Anterior cingulate cortex (tissue), 58 donors: ENCODE measurements at regions not wholly inside any gene's neighbourhood (a gene's known extent, or its start where the extent isn't known, plus 50 kb on each side); places are given as distances from the start of the nearest gene placed in this dataset.

ENCODE experiments used
- DNase-seq, 58 donors: peaks; one replicate each; lab custom pipeline; 2025; lab: John Stamatoyannopoulos, UW

DNA sequence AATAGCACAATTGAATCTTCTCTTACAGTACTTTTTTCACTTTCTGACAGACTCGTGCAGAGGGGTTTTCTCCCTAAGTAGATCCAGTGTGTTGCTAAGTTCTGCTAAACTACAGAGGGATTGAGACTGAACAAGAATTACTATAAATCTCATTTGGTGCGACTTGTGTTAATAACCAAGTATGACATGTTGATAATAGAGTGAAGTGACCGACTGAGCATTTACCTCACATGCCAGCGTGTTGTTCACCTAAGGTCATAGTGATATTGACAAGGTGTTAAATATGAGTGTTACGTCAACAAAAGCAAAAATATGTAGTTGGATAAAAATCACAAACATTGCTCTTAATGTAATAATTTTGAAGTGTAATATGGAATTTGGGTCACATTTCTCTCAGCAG lies 97.8 kb upstream of the PDE3A start:
- no peak for DNase-seq

DNA sequence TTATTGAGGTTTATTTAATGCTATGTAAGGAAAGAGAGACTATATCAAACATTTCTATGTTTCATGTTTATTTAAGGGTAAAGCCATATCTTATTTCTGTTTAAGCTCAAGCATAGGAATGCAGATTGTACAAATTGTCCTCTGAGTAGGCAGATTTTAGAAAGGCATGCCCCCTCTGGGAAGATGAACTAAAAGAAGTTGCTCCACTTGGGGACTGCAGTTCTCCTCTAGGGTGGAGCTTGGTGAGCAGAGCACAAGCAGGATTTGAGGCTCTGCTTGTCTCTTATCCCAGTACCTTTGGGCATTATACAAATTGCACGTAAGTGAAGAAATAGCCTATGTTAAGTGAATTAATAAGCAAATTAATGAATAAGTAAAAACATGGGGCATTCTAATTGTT lies 96.2 kb upstream of the PDE3A start:
- DNase-seq, result no peak

- DNase-seq, result no peak
Observed at GRCh38 chr12:20272801-20273200, 95.5 kb upstream of the PDE3A start.

DNA sequence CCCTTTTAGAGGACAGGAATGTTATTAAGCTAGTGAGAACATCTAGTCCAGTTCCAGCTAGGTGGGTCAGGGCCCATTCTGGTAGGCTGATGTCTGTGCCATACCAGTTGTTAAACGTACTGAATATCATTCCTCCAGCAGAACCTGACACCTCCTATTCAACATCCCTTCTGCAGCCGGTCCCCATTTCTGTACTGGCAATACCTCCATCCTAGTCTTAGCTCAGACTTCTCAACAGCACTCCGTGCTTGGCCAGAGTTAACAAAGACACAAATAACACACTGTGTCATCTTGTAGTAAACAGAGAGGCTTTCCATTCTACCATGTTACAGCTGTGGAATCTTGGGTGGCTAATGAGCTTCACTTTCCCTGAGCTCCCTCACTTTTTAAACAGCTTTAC lies 94.3 kb upstream of the PDE3A start:
- no peak for DNase-seq

DNA sequence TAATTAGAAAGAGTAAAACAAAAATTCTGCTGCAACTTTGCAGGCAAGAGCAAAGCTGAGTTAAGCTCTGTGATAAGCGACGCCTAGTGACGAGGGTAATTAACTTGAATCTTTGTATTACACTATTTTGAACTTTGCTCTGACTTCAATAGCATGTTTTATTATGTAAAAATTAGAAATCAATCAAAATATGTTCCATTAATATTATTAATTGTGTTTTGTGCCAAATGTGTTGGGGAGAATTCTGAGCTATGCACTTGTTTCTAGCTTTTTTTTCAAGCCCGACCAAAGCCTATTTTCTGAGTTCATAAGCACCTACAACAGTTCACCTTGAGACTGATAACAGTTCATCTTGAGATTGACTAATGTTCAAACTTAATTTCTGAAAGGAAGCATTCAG lies 90.1 kb upstream of the PDE3A start:
- no peak for DNase-seq

DNA sequence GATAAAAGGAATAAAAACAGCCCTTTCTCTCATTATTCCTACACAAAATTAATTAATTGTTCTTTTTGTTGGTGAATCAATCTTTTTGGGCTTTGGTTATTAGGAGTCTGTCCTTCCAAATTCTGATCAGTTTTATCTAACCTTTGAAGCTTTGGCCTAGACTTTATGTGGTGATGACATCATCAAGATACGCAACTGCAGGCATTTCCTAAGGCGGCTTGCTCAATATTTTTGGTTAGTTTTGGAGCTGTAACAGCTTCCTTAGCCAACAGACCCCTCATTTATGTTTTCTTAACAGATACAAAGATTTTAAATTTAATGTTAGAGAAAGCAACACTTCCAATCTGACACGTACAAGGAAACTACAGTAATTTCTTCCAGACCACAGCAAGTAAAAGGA lies 87.8 kb upstream of the PDE3A start:
- DNase-seq, result no peak

- DNase-seq, result no peak
Observed at GRCh38 chr12:20282401-20282800, 85.9 kb upstream of the PDE3A start.

GRCh38 chr12:20283482-20283881 lies 84.9 kb upstream of the PDE3A start:
- DNase-seq, result no peak

- DNase-seq, result no peak
Observed at GRCh38 chr12:20289520-20289919, 78.8 kb upstream of the PDE3A start.

- no peak for DNase-seq
Observed at GRCh38 chr12:20300457-20300856, 67.9 kb upstream of the PDE3A start.

GRCh38 chr12:20305470-20305869 lies 62.9 kb upstream of the PDE3A start:
- DNase-seq, result no peak

DNA sequence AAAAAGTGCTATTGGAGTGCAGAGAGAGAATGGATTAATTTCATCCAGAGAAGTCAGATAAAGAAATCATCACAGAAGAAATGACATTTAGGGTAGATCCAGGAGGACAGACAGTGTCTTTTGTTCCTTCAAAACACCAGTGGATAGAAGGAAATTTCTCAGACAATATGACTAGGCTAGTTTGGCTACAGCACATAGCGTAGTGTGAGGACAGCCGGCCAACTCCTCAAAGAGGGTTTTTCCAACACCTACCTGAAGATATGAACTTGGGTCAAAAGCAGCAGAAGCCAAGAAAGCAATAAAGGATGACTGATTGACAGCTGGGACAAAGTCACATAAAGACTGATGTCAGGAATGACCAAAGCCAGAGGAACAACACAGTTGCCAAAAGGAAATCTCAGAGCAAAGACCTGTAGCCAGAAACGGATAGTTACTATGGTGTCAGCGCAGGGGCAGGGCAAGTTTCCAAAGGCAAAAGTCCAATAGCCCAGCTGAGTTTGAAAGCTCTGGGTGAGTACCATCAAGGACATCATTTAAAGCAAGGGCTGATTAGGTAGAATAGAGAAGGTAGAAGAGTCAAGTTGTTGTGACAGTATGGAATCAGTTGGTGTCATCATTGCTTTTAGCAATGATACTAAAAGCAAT lies 58.7 kb upstream of the PDE3A start:
- DNase-seq, result no peak

DNA sequence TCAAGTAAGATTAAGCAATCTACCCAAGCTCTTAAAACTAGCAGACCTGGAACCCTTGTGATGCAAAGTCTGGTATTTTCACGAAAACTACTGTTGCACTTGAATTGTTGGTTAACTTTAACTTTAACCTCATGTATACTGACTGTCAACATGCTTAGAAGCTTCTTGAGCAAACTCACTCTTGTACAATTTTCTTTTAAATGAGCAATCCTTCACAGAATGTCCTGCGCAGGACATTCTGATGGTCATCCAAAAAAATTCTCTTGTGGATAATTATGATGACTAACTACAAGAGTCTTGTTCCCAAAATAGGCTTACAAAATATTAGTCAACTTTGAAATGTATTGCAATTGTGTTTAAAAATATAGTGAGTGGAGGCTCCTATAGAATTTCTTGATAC lies 54.0 kb upstream of the PDE3A start:
- no peak for DNase-seq

DNA sequence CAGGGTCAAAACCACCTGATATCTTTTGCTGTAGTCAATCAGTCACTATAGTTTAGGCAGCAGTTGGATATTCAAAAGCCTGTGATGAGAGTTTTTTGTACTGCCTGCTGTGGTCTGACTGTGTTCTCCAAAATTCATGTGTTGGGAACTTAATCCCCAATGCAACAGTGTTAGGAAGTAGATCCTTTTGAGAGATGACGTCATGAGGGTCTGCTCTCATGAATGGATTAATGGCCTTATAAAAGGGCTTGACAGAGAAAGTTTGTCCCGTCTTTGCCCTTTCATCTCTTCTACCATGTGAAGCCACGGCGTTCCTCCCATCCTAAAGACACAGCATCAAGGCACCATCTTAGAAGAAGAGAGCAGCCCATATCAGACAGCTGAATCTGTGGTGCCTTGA lies 50.8 kb upstream of the PDE3A start:
- DNase-seq, result no peak
